HepG2 (cell line): ENCODE measurements at regions not wholly inside any gene's neighbourhood (a gene's known extent, or its start where the extent isn't known, plus 50 kb on each side); places are given as distances from the start of the nearest gene placed in this dataset.

Source experiments
- ATAC-seq: fragments of 200-7000 bp; cut with Tn5 transposase; 3 replicates; pipeline ENCODE4 v1.9.1; 2020; ENCODE audit warnings: mild to moderate bottlenecking, moderate library complexity
- BruUV-seq: library from RNA; stranded (reverse); fragments of 400-500 nt; replicated peaks from 2 replicates; lab custom pipeline; 2021; lab: Mats Ljungman, UMichigan
- CTCF ChIA-PET: fragments of 300-600 bp; formaldehyde crosslinking; extraction: SDS; loops from one replicate; lab custom pipeline; 2021; ENCODE audit warnings: low total read pairs, inconsistent platforms, low intra/inter-chr PET ratio; lab: Yijun Ruan, JAX
- POLR2A ChIA-PET: fragments of 350-600 bp; sonication (Branson Sonifier 250); formaldehyde crosslinking; loops from one replicate; lab custom pipeline; 2020; ENCODE audit warnings: antibody characterized with exemption, inconsistent platforms; lab: Yijun Ruan, JAX
- DNase-seq: peaks from one replicate; pipeline ENCODE4 v3.0.0-alpha.2; 2015; ENCODE audit warnings: low spot score
- FAIRE-seq: peaks from 3 replicates; lab custom pipeline; 2011; peaks lifted over from hg19 to GRCh38; lab: Jason Lieb, UNC
- H2AFZ ChIP-seq: one replicate; pipeline ENCODE4 v1.6.1; 2011; ENCODE audit warnings: low read length, inconsistent platforms
- H3K27ac ChIP-seq: fragments of 300-600 bp; 3 replicates; pipeline ENCODE4 v1.8.0; 2011; ENCODE audit warnings: mixed run types, mild to moderate bottlenecking, mixed read lengths, low read length, inconsistent platforms; ENCODE audit not compliant: insufficient read depth; ENCODE audit errors: extremely low read length
- H3K27me3 ChIP-seq, 2 experiments: fragments of 200-600 bp in 1 of 2; 2 replicates in 1 of 2; 3 replicates in 1 of 2; pipeline versions ENCODE4 v1.6.0 to v1.8.0; 2011; ENCODE audit warnings: low read length in 2 of 2, mild to moderate bottlenecking in 2 of 2, moderate library complexity in 2 of 2, inconsistent platforms in 1 of 2; ENCODE audit not compliant: insufficient read depth in 2 of 2, control insufficient read depth in 1 of 2
- H3K36me3 ChIP-seq, 2 experiments: fragments of 200-600 bp in 1 of 2; replicated peaks in 1 of 2; 2 replicates in 1 of 2; 3 replicates in 1 of 2; pipeline versions ENCODE4 v1.5.1 to v1.8.0; 2011; ENCODE audit warnings: low read length in 2 of 2, inconsistent platforms in 1 of 2; ENCODE audit not compliant: insufficient read depth in 2 of 2, control insufficient read depth in 1 of 2
- H3K4me1 ChIP-seq: 2 replicates; pipeline ENCODE4 v1.5.1; 2012; ENCODE audit warnings: low read length, inconsistent platforms; ENCODE audit not compliant: insufficient read depth
- H3K4me2 ChIP-seq: 2 replicates; pipeline ENCODE4 v1.6.0; 2011; ENCODE audit warnings: low read depth, low read length, inconsistent platforms
- H3K4me3 ChIP-seq, 3 experiments: fragments of 200-600 bp in 1 of 3; sonication (generic), shearing (Covaris generic) in 1 of 3; replicated peaks in 1 of 3; 2 replicates each; pipeline ENCODE4 v1.5.1; 2011 to 2016; ENCODE audit warnings: low read length in 3 of 3, inconsistent platforms in 2 of 3, low read depth in 2 of 3, mild to moderate bottlenecking in 2 of 3, control low read depth in 1 of 3, mixed read lengths in 1 of 3; ENCODE audit not compliant: insufficient read depth in 1 of 3
- H3K79me2 ChIP-seq: one replicate; pipeline ENCODE4 v1.6.1; 2011; ENCODE audit warnings: low read length, inconsistent platforms; ENCODE audit not compliant: insufficient read depth
- H3K9ac ChIP-seq: 2 replicates; pipeline ENCODE4 v1.6.0; 2011; ENCODE audit warnings: mild to moderate bottlenecking, low read depth, low read length, inconsistent platforms; ENCODE audit not compliant: insufficient read depth
- H3K9me3 ChIP-seq: 2 replicates; pipeline ENCODE4 v1.5.1; 2012; ENCODE audit warnings: mild to moderate bottlenecking, low read length
- H4K20me1 ChIP-seq: 2 replicates; pipeline ENCODE4 v1.6.0; 2011; ENCODE audit warnings: inconsistent platforms, mild to moderate bottlenecking, low read length, moderate library complexity; ENCODE audit not compliant: insufficient read depth
- FOSL1 ChIP-seq: sonication (generic); formaldehyde crosslinking; IDR thresholded peaks from 2 replicates; pipeline ENCODE4 v1.9.0; 2021; ENCODE audit warnings: missing genetic modification reagents, borderline replicate concordance
- FOXO1 ChIP-seq: sonication (generic); formaldehyde crosslinking; IDR thresholded peaks from 2 replicates; pipeline ENCODE4 v1.4.0; 2020; ENCODE audit warnings: missing genetic modification reagents
- KDM5A ChIP-seq: fragments of 200-600 bp; sonication (generic); IDR thresholded peaks from 2 replicates; pipeline ENCODE4 v1.7.0; 2018; ENCODE audit warnings: antibody characterized with exemption, mild to moderate bottlenecking, low read length, borderline replicate concordance
- RFX5 ChIP-seq: IDR thresholded peaks from 2 replicates; pipeline ENCODE4 v1.6.1; 2011; ENCODE audit warnings: low read depth, low read length, improper control_type of control experiment
- ZNF777 ChIP-seq: sonication (generic); formaldehyde crosslinking; IDR thresholded peaks from 2 replicates; pipeline ENCODE4 v1.4.0; 2020; ENCODE audit warnings: missing genetic modification reagents
- WGBS: methylation state at CpG from one replicate; pipeline ENCODE4 v1.1.6; 2017; ENCODE audit warnings: low lambda C conversion rate; 5-methylcytosine and 5-hydroxymethylcytosine counted together
- in situ Hi-C: cut with HindIII; loops from 2 replicates; pipeline ENCODE4 v1.10.0; 2017; ENCODE audit warnings: low pct_unique_long_range_greater_than_20kb; ENCODE audit not compliant: extremely low pct_ligation_motif_present
- intact Hi-C: fragments of 100-400 bp; cut with micrococcal nuclease; formaldehyde crosslinking; loops from one replicate; pipeline ENCODE4 v1.10.0; 2022; ENCODE audit not compliant: unreplicated experiment
- TF ChIP-seq, protein P1 (sequence below): IDR thresholded peaks from 2 replicates; pipeline ENCODE4 v1.6.1; 2018; ENCODE audit warnings: missing genetic modification reagents, mild to moderate bottlenecking, missing compliant biosample characterization
- TF ChIP-seq, protein P2 (sequence below): IDR thresholded peaks from 2 replicates; pipeline ENCODE4 v1.6.1; 2012; ENCODE audit warnings: low read depth, low read length, improper control_type of control experiment
- TF ChIP-seq, protein P3 (sequence below): sonication (generic); formaldehyde crosslinking; IDR thresholded peaks from one replicate; pipeline ENCODE4 v1.5.1; 2020; ENCODE audit warnings: mild to moderate bottlenecking, missing genetic modification reagents; ENCODE audit errors: not compliant biosample characterization
- TF ChIP-seq, protein P4 (sequence below): IDR thresholded peaks from 2 replicates; pipeline ENCODE4 v1.6.1; 2018; ENCODE audit warnings: missing genetic modification reagents
- TF ChIP-seq, protein P5 (sequence below): fragments of 450-650 bp; IDR thresholded peaks from 2 replicates; pipeline ENCODE4 v1.6.1; 2017

DNA sequence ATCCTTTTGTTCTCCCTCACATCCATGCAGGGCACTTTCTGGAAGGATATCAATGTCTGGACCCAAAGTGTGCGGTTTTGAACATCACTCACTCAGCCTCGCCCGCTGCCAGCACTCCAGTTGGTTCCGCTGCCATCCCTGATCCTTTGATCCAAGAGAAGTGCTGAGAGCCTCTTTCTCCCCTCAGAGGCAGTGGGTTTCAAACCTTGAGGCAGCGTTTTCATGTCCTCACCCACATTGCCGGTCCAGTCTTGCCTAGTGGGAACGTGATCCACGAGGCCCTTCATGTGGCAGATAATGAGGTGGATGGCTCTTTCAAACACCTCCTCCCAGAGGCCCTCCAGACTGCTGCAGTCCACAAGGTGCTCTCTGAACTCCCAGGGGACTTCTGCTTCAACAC is 122.2 kb downstream of the ACTL8 start:
- in situ Hi-C loops: no loop called here
- Histone ChIP-seq H4K20me1 (no peaks in the 10 kb centered on the region), H3K79me2 (no peaks in the 10 kb centered on the region), H3K9me3 (no peaks in the 10 kb centered on the region), H3K36me3 (no peaks in the 10 kb centered on the region), H3K4me2 (no peak overlapping the region), H2AFZ (no peak overlapping the region), H3K27me3 (peaks cover 1 to 6% of the 10 kb centered on the region in 2 experiments; a peak in 2 of 5 replicates), H3K27ac (no peak overlapping the region), H3K9ac (no peak overlapping the region), H3K4me3 (no peak overlapping the region), H3K4me1 (no peaks in the 10 kb centered on the region)
- ChIA-PET POLR2A (no interaction called here), CTCF (no interaction called here)
- ATAC-seq (no peak), DNase-seq (no peak), FAIRE-seq (no peak)
- no TSS peak for BruUV-seq
- intact Hi-C loops: no loop called here
- WGBS: 34% methylated on average over 8 of the region's 8 CpGs
- TF ChIP-seq, protein P1, sequence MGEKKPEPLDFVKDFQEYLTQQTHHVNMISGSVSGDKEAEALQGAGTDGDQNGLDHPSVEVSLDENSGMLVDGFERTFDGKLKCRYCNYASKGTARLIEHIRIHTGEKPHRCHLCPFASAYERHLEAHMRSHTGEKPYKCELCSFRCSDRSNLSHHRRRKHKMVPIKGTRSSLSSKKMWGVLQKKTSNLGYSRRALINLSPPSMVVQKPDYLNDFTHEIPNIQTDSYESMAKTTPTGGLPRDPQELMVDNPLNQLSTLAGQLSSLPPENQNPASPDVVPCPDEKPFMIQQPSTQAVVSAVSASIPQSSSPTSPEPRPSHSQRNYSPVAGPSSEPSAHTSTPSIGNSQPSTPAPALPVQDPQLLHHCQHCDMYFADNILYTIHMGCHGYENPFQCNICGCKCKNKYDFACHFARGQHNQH (CRISPR knock-in tag): no peak
- no peak for TF ChIP-seq FOSL1 (CRISPR knock-in tag)
- TF ChIP-seq RFX5: no peak
- TF ChIP-seq FOXO1 (CRISPR knock-in tag): no peak
- TF ChIP-seq, protein P2, sequence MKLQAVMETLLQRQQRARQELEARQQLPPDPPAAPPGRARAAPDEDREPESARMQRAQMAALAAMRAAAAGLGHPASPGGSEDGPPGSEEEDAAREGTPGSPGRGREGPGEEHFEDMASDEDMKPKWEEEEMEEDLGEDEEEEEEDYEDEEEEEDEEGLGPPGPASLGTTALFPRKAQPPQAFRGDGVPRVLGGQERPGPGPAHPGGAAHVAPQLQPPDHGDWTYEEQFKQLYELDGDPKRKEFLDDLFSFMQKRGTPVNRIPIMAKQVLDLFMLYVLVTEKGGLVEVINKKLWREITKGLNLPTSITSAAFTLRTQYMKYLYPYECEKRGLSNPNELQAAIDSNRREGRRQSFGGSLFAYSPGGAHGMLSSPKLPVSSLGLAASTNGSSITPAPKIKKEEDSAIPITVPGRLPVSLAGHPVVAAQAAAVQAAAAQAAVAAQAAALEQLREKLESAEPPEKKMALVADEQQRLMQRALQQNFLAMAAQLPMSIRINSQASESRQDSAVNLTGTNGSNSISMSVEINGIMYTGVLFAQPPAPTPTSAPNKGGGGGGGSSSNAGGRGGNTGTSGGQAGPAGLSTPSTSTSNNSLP: no peak
- no peak for TF ChIP-seq ZNF777
- TF ChIP-seq, protein P3, sequence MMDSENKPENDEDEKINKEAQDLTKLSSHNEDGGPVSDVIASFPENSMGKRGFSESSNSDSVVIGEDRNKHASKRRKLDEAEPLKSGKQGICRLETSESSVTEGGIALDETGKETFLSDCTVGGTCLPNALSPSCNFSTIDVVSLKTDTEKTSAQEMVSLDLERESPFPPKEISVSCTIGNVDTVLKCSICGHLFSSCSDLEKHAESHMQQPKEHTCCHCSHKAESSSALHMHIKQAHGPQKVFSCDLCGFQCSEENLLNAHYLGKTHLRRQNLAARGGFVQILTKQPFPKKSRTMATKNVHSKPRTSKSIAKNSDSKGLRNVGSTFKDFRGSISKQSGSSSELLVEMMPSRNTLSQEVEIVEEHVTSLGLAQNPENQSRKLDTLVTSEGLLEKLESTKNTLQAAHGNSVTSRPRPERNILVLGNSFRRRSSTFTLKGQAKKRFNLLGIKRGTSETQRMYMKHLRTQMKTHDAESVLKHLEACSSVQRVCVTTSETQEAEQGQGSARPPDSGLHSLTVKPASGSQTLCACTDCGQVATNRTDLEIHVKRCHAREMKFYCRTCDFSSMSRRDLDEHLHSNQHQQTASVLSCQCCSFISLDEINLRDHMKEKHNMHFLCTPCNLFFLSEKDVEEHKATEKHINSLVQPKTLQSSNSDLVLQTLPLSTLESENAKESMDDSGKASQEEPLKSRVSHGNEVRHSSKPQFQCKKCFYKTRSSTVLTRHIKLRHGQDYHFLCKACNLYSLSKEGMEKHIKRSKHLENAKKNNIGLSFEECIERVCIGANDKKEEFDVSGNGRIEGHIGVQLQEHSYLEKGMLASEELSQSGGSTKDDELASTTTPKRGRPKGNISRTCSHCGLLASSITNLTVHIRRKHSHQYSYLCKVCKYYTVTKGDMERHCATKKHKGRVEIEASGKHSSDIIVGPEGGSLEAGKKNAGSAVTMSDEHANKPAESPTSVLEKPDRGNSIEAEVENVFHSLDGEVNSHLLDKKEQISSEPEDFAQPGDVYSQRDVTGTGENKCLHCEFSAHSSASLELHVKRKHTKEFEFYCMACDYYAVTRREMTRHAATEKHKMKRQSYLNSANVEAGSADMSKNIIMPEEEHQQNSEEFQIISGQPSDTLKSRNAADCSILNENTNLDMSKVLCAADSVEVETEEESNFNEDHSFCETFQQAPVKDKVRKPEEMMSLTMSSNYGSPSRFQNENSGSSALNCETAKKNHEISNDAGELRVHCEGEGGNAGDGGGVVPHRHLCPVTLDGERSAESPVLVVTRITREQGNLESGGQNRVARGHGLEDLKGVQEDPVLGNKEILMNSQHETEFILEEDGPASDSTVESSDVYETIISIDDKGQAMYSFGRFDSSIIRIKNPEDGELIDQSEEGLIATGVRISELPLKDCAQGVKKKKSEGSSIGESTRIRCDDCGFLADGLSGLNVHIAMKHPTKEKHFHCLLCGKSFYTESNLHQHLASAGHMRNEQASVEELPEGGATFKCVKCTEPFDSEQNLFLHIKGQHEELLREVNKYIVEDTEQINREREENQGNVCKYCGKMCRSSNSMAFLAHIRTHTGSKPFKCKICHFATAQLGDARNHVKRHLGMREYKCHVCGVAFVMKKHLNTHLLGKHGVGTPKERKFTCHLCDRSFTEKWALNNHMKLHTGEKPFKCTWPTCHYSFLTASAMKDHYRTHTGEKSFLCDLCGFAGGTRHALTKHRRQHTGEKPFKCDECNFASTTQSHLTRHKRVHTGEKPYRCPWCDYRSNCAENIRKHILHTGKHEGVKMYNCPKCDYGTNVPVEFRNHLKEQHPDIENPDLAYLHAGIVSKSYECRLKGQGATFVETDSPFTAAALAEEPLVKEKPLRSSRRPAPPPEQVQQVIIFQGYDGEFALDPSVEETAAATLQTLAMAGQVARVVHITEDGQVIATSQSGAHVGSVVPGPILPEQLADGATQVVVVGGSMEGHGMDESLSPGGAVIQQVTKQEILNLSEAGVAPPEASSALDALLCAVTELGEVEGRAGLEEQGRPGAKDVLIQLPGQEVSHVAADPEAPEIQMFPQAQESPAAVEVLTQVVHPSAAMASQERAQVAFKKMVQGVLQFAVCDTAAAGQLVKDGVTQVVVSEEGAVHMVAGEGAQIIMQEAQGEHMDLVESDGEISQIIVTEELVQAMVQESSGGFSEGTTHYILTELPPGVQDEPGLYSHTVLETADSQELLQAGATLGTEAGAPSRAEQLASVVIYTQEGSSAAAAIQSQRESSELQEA (CRISPR knock-in tag): no peak
- TF ChIP-seq, protein P4, sequence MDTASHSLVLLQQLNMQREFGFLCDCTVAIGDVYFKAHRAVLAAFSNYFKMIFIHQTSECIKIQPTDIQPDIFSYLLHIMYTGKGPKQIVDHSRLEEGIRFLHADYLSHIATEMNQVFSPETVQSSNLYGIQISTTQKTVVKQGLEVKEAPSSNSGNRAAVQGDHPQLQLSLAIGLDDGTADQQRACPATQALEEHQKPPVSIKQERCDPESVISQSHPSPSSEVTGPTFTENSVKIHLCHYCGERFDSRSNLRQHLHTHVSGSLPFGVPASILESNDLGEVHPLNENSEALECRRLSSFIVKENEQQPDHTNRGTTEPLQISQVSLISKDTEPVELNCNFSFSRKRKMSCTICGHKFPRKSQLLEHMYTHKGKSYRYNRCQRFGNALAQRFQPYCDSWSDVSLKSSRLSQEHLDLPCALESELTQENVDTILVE (CRISPR knock-in tag): no peak
- TF ChIP-seq, protein P5, sequence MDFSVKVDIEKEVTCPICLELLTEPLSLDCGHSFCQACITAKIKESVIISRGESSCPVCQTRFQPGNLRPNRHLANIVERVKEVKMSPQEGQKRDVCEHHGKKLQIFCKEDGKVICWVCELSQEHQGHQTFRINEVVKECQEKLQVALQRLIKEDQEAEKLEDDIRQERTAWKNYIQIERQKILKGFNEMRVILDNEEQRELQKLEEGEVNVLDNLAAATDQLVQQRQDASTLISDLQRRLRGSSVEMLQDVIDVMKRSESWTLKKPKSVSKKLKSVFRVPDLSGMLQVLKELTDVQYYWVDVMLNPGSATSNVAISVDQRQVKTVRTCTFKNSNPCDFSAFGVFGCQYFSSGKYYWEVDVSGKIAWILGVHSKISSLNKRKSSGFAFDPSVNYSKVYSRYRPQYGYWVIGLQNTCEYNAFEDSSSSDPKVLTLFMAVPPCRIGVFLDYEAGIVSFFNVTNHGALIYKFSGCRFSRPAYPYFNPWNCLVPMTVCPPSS: no peak
- no peak for TF ChIP-seq KDM5A
